Suprapubic skin (tissue), 4 donors: ENCODE measurements at regions not wholly inside any gene's neighbourhood (a gene's known extent, or its start where the extent isn't known, plus 50 kb on each side); places are given as distances from the start of the nearest gene placed in this dataset.

Experiments
- CTCF ChIP-seq, 2 donors: fragments of 200-600 bp in 1 of 2; fragments of 450-650 bp in 1 of 2; sonication (generic) in 1 of 2; IDR thresholded peaks; one replicate each; pipeline ENCODE4 v1.5.1; 2016 to 2019; ENCODE audit warnings: antibody characterized with exemption in 2 of 2, mild to moderate bottlenecking in 1 of 2, moderate library complexity in 1 of 2
- POLR2A ChIP-seq, 2 donors: fragments of 450-650 bp; IDR thresholded peaks; one replicate each; pipeline ENCODE4 v1.6.1; 2017; ENCODE audit warnings: antibody characterized with exemption in 2 of 2, mild to moderate bottlenecking in 2 of 2, moderate library complexity in 2 of 2
- POLR2AphosphoS5 ChIP-seq, 3 donors: sonication (generic); formaldehyde crosslinking; IDR thresholded peaks; one replicate each; pipeline ENCODE4 v1.6.1; 2017; ENCODE audit warnings: antibody characterized with exemption in 3 of 3

- TF ChIP-seq CTCF (IDR thresholded peaks at IDR 0.05) (no peak), POLR2A (IDR thresholded peaks at IDR 0.05) (no peak), POLR2AphosphoS5 (IDR thresholded peaks at IDR 0.05) (no peak)
These were observed 230.5 kb downstream of the ETAA1 start for GRCh38 chr2:67627456-67628207.
